SH-SY5Y (cell line): ENCODE measurements at regions not wholly inside any gene's neighbourhood (a gene's known extent, or its start where the extent isn't known, plus 50 kb on each side); places are given as distances from the start of the nearest gene placed in this dataset.

Experiments
- GATA2 ChIP-seq: IDR thresholded peaks from 2 replicates; pipeline ENCODE4 v1.6.1; 2011; ENCODE audit warnings: mild to moderate bottlenecking, low read depth, low read length
- GATA3 ChIP-seq: IDR thresholded peaks from 2 replicates; pipeline ENCODE4 v1.6.1; 2011; ENCODE audit warnings: low read depth, mild to moderate bottlenecking, low read length, moderate library complexity

GRCh38 chr10:33800986-33801385, 466.5 kb upstream of the NRP1 start:
- TF ChIP-seq GATA2 (no peak), GATA3 (no peak)
